Adrenal gland (tissue), 9 donors: ENCODE measurements at regions not wholly inside any gene's neighbourhood (a gene's known extent, or its start where the extent isn't known, plus 50 kb on each side); places are given as distances from the start of the nearest gene placed in this dataset.

ENCODE experiments used
- DNase-seq, 7 donors: peaks; one replicate each; pipeline ENCODE4 v3.0.0-alpha.2; 2019 to 2020
- H3K27ac ChIP-seq, 5 donors: fragments of 200-600 bp; sonication (generic) in 4 of 5; 1 replicate in 3 of 5; 2 replicates in 2 of 5; pipeline versions ENCODE4 v1.5.1 to v1.8.0; 2016 to 2020; ENCODE audit warnings: mild to moderate bottlenecking in 1 of 5
- H3K27me3 ChIP-seq: fragments of 200-600 bp; 2 replicates; pipeline ENCODE4 v1.8.0; 2021
- H3K36me3 ChIP-seq, 2 donors: fragments of 200-600 bp; replicated peaks in 1 of 2; 1 replicate in 1 of 2; 2 replicates in 1 of 2; pipeline versions ENCODE4 v1.5.1 to v1.8.0; 2018 to 2022
- H3K4me1 ChIP-seq, 2 donors: fragments of 200-600 bp; replicated peaks in 1 of 2; 1 replicate in 1 of 2; 2 replicates in 1 of 2; pipeline versions ENCODE4 v1.5.1 to v1.8.0; 2018 to 2021
- H3K4me3 ChIP-seq, 4 donors: fragments of 200-600 bp; sonication (generic) in 3 of 4; one replicate each; pipeline ENCODE4 v1.5.1; 2016 to 2018
- H3K9me3 ChIP-seq, 3 donors: fragments of 200-600 bp; sonication (generic) in 1 of 3; replicated peaks in 1 of 3; 1 replicate in 2 of 3; 2 replicates in 1 of 3; pipeline versions ENCODE4 v1.5.1 to v1.8.0; 2016 to 2021
- CTCF ChIP-seq, 6 experiments: fragments of 450-650 bp in 4 of 6; fragments of 200-600 bp in 2 of 6; sonication (generic) in 1 of 6; IDR thresholded peaks; 1 replicate in 5 of 6; 2 replicates in 1 of 6; pipeline versions ENCODE4 v1.5.1 to v1.8.0; 2016 to 2021; ENCODE audit warnings: antibody characterized with exemption in 6 of 6, mild to moderate bottlenecking in 2 of 6, moderate library complexity in 1 of 6
- POLR2A ChIP-seq, 2 donors: fragments of 450-650 bp; IDR thresholded peaks; one replicate each; pipeline ENCODE4 v1.6.1; 2017; ENCODE audit warnings: antibody characterized with exemption in 2 of 2, mild to moderate bottlenecking in 2 of 2, moderate library complexity in 1 of 2
- WGBS, 4 donors: extraction: QIAGEN DNeasy Blood & Tissue Kit in 2 of 4; methylation state at CpG; one replicate each; pipeline versions ENCODE4 v1.1.5 to v1.1.7; 2013 to 2017; 5-methylcytosine and 5-hydroxymethylcytosine counted together
- intact Hi-C, 2 donors: fragments of 100-400 bp; cut with DNase I; formaldehyde crosslinking; loops; one replicate each; pipeline versions ENCODE4 v1.14.1 to v1.15.0; 2022 to 2023
- donor health status: healthy with polysubstance abuse.
- donor health status: Bipolar disorder and iron deficiency.
- donor health status: DM: yes; HTN: yes; CAD: no.
- donor health status: DM: no; HTN: no; CAD: no.
- donor health status: DM: no; HTN: no; CAD: no.

DNA sequence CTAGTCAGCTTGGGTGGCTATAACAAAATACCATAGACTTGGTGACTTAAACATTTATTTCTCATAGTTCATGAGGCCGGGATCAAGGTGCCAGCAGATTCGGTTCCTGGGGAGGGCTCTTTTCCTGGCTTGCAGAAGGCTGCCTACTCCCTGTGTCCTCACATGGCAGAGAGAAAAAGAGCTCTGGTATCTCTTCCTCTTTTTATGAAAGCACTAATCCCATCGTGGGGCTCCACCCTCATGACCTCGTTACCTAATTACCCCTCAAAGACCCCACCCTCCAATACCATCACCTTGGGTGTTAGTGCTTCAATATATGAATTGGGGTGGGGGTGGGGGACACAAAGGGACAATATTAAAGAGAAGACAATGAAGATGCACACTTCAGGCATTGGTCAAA is 67.1 kb upstream of the CCBE1 start:
- Histone ChIP-seq H3K4me3 (no peak overlapping the region), H3K4me1 (peaks cover 8 to 9% of the 10 kb centered on the region in 2 donors)
- 77 to 84% (median 81%) methylated on average over 4 of the region's 4 CpGs for WGBS, 4 donors

GRCh38 chr18:59763541-59764136 is 66.4 kb upstream of the CCBE1 start:
- no peak overlapping the region for H3K27ac ChIP-seq
- no peak for TF ChIP-seq CTCF (IDR thresholded peaks at IDR 0.05)
- TF ChIP-seq POLR2A (IDR thresholded peaks at IDR 0.05) = no peak
- H3K27me3 ChIP-seq = no peaks in the 10 kb centered on the region
- intact Hi-C loops = no loop called here
- 82 to 94% (median 87%) methylated on average over 2 of the region's 2 CpGs for WGBS, 4 donors
- no peaks in the 10 kb centered on the region for H3K36me3 ChIP-seq
- H3K9me3 ChIP-seq = no peaks in the 10 kb centered on the region
- peaks cover 8 to 10% of the 10 kb centered on the region in 2 donors for H3K4me1 ChIP-seq
- no peak overlapping the region for H3K4me3 ChIP-seq
- DNase-seq = no peak

More for the DNA sequence above, 67.1 kb upstream of the CCBE1 start:
- H3K27me3 ChIP-seq = no peaks in the 10 kb centered on the region
- no peak for DNase-seq
- H3K27ac ChIP-seq = no peak overlapping the region
- intact Hi-C loops = no loop called here
- H3K9me3 ChIP-seq = no peaks in the 10 kb centered on the region
- no peaks in the 10 kb centered on the region for H3K36me3 ChIP-seq
- TF ChIP-seq POLR2A (IDR thresholded peaks at IDR 0.05) = no peak
- no peak for TF ChIP-seq CTCF (IDR thresholded peaks at IDR 0.05)

- Histone ChIP-seq H3K9me3 (no peaks in the 10 kb centered on the region), H3K27me3 (no peaks in the 10 kb centered on the region), H3K4me3 (no peak overlapping the region), H3K36me3 (no peaks in the 10 kb centered on the region), H3K27ac (no peak overlapping the region), H3K4me1 (peaks cover 8 to 22% of the 10 kb centered on the region in 2 donors)
- TF ChIP-seq CTCF (IDR thresholded peaks at IDR 0.05) = no peak
- TF ChIP-seq POLR2A (IDR thresholded peaks at IDR 0.05) = no peak
- intact Hi-C loops = no loop called here
- DNase-seq = no peak
- WGBS, 4 donors = 76 to 82% (median 77%) methylated on average over 11 of the region's 11 CpGs
Measured at GRCh38 chr18:59760619-59761600, 63.7 kb upstream of the CCBE1 start.

GRCh38 chr18:59760212-59760611 is 63.0 kb upstream of the CCBE1 start:
- WGBS, 4 donors = 74 to 99% (median 92%) methylated on average over 4 of the region's 4 CpGs
- Histone ChIP-seq H3K4me3 (no peak overlapping the region), H3K27ac (no peak overlapping the region), H3K36me3 (no peaks in the 10 kb centered on the region), H3K4me1 (peaks cover 8 to 22% of the 10 kb centered on the region in 2 donors), H3K27me3 (no peaks in the 10 kb centered on the region), H3K9me3 (no peaks in the 10 kb centered on the region)
- DNase-seq = no peak
- intact Hi-C loops = no loop called here
- TF ChIP-seq POLR2A (IDR thresholded peaks at IDR 0.05) = no peak
- no peak for TF ChIP-seq CTCF (IDR thresholded peaks at IDR 0.05)
